Suprapubic skin (tissue), 4 donors: ENCODE measurements at regions not wholly inside any gene's neighbourhood (a gene's known extent, or its start where the extent isn't known, plus 50 kb on each side); places are given as distances from the start of the nearest gene placed in this dataset.

Experiments used
- DNase-seq, 2 donors: peaks; one replicate each; pipeline ENCODE4 v3.0.0-alpha.2; 2019; ENCODE audit warnings: low spot score in 2 of 2
- H3K27ac ChIP-seq: fragments of 200-600 bp; sonication (generic); one replicate; pipeline ENCODE4 v1.5.1; 2019
- H3K27me3 ChIP-seq: fragments of 200-600 bp; sonication (generic); one replicate; pipeline ENCODE4 v1.5.1; 2019
- H3K36me3 ChIP-seq: fragments of 200-600 bp; sonication (generic); one replicate; pipeline ENCODE4 v1.5.1; 2019
- H3K4me1 ChIP-seq: fragments of 200-600 bp; sonication (generic); one replicate; pipeline ENCODE4 v1.5.1; 2019
- H3K4me3 ChIP-seq: fragments of 200-600 bp; sonication (generic); one replicate; pipeline ENCODE4 v1.5.1; 2019; ENCODE audit warnings: mild to moderate bottlenecking
- H3K9me3 ChIP-seq: fragments of 200-600 bp; sonication (generic); one replicate; pipeline ENCODE4 v1.5.1; 2019
- EP300 ChIP-seq: sonication (generic); formaldehyde crosslinking; IDR thresholded peaks from one replicate; pipeline ENCODE4 v1.6.1; 2017; ENCODE audit warnings: antibody characterized with exemption
- POLR2A ChIP-seq, 2 donors: fragments of 450-650 bp; IDR thresholded peaks; one replicate each; pipeline ENCODE4 v1.6.1; 2017; ENCODE audit warnings: antibody characterized with exemption in 2 of 2, mild to moderate bottlenecking in 2 of 2, moderate library complexity in 2 of 2
- POLR2AphosphoS5 ChIP-seq, 3 donors: sonication (generic); formaldehyde crosslinking; IDR thresholded peaks; one replicate each; pipeline ENCODE4 v1.6.1; 2017; ENCODE audit warnings: antibody characterized with exemption in 3 of 3
- WGBS: methylation state at CpG from one replicate; pipeline ENCODE4 v1.1.5; 2018; 5-methylcytosine and 5-hydroxymethylcytosine counted together
- TF ChIP-seq, protein P1 (sequence below), 2 donors: fragments of 200-600 bp in 1 of 2; fragments of 450-650 bp in 1 of 2; sonication (generic) in 1 of 2; IDR thresholded peaks; one replicate each; pipeline ENCODE4 v1.5.1; 2016 to 2019; ENCODE audit warnings: antibody characterized with exemption in 2 of 2, mild to moderate bottlenecking in 1 of 2, moderate library complexity in 1 of 2

DNA sequence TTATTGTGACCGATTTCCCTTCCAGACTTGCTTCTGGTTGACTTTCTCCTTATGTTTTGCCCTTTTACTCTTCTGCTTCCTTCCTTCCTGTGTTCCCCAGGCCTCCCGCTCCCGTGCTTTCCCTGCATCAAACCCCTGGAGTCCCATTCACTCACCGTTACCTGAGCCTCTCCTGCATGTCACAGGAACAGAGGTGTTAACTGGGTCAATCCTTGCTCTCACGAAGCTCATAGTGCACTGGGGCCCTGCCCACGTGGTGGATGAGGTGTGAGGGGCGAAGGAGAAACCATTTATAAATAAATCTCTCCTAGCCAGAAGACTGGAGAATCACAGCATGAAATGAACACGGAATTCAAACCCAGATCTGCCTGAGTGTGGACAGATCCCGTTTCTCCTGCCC is 83.1 kb upstream of the MSX1 start:
- no peak for TF ChIP-seq POLR2A (IDR thresholded peaks at IDR 0.05)
- TF ChIP-seq, protein P1, sequence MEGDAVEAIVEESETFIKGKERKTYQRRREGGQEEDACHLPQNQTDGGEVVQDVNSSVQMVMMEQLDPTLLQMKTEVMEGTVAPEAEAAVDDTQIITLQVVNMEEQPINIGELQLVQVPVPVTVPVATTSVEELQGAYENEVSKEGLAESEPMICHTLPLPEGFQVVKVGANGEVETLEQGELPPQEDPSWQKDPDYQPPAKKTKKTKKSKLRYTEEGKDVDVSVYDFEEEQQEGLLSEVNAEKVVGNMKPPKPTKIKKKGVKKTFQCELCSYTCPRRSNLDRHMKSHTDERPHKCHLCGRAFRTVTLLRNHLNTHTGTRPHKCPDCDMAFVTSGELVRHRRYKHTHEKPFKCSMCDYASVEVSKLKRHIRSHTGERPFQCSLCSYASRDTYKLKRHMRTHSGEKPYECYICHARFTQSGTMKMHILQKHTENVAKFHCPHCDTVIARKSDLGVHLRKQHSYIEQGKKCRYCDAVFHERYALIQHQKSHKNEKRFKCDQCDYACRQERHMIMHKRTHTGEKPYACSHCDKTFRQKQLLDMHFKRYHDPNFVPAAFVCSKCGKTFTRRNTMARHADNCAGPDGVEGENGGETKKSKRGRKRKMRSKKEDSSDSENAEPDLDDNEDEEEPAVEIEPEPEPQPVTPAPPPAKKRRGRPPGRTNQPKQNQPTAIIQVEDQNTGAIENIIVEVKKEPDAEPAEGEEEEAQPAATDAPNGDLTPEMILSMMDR (IDR thresholded peaks at IDR 0.05), result no peak
- no peak for TF ChIP-seq EP300
- TF ChIP-seq POLR2AphosphoS5 (IDR thresholded peaks at IDR 0.05), result no peak
- Histone ChIP-seq H3K9me3 (no peaks in the 10 kb centered on the region), H3K4me1 (no peaks in the 10 kb centered on the region), H3K27me3 (no peaks in the 10 kb centered on the region), H3K36me3 (no peaks in the 10 kb centered on the region), H3K27ac (no peak overlapping the region), H3K4me3 (no peak overlapping the region)
- no peak for DNase-seq
- 70% methylated on average over 9 of the region's 9 CpGs for WGBS

DNA sequence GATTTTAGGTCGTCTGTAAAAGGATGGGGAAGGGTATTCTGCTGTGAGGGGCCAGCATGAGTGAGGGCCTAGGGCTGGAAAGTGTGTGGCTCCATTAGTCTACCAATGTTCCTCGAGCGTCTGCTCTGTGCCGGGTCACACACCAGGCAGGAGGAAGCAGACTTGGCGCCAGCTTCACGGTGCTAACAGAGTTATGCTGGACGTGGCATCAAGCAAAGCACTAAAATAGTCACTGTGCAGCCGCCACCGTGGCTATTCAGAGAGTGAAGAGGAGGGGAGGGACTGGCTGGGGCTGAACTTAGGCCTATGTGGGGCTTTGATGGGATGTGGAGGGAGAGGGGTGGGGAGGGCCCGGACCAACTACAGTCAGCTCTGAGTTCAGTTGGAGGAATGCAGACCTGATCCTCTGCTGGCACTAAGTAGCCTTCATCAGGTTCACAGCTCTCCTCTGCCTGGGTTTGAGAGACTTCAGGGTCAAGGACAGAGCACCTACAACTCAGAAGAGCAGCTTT is 83.9 kb upstream of the MSX1 start:
- H3K36me3 ChIP-seq, result no peaks in the 10 kb centered on the region
- no peak for DNase-seq
- no peaks in the 10 kb centered on the region for H3K9me3 ChIP-seq
- no peaks in the 10 kb centered on the region for H3K4me1 ChIP-seq
- no peak overlapping the region for H3K4me3 ChIP-seq
- WGBS, result 83% methylated on average over 10 of the region's 10 CpGs
- no peak overlapping the region for H3K27ac ChIP-seq
- no peaks in the 10 kb centered on the region for H3K27me3 ChIP-seq
- TF ChIP-seq POLR2A (IDR thresholded peaks at IDR 0.05) (no peak), POLR2AphosphoS5 (IDR thresholded peaks at IDR 0.05) (no peak), EP300 (no peak)
- TF ChIP-seq, protein P1 (IDR thresholded peaks at IDR 0.05), result no peak

DNA sequence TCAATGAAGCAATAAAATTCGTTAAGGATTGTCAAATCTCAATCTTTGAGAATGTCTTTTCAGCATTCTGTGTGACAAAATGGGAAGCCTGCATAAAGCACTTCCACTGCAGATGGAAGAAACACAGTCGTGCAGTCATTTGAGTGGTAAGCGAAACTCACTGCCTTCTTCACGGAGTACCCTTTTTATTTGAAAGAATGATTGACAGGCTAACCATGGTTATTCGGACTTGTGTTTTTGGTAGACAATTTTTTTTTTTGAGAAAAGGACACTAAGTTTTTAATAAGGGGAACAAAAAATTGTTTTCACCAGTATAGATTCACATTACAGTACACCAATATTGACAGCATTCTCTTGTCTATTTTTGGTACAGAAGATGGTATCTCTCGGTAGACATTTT is 86.9 kb upstream of the MSX1 start:
- TF ChIP-seq, protein P1 (IDR thresholded peaks at IDR 0.05), result no peak
- TF ChIP-seq EP300 (no peak), POLR2AphosphoS5 (IDR thresholded peaks at IDR 0.05) (no peak), POLR2A (IDR thresholded peaks at IDR 0.05) (no peak)
- 69% methylated on average over 6 of the region's 6 CpGs for WGBS
- Histone ChIP-seq H3K9me3 (no peaks in the 10 kb centered on the region), H3K4me1 (no peaks in the 10 kb centered on the region), H3K36me3 (no peaks in the 10 kb centered on the region), H3K4me3 (no peak overlapping the region), H3K27ac (no peak overlapping the region), H3K27me3 (no peaks in the 10 kb centered on the region)
- no peak for DNase-seq

DNA sequence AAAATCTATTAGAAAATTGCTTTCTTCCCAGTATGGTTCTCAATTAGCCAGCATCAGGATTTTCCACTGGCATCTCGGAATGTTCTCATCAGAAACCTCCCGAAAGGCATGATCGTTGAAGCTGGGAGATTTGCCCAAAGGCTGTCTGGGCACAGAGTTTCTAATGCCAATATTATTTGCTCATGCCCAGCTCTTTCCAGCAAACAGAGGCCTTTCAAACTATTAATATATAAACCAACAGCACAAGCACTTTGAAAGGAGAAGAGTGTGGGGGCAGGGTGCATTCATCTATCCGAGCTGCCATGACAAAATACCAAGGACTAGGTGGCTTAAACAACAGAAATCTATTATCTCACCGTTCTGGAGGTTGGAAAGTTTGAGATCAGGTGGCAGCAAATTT is 88.3 kb upstream of the MSX1 start:
- DNase-seq, result no peak
- H3K9me3 ChIP-seq, result no peaks in the 10 kb centered on the region
- H3K27me3 ChIP-seq, result no peaks in the 10 kb centered on the region
- no peaks in the 10 kb centered on the region for H3K4me1 ChIP-seq
- TF ChIP-seq POLR2AphosphoS5 (IDR thresholded peaks at IDR 0.05) (no peak), POLR2A (IDR thresholded peaks at IDR 0.05) (no peak), EP300 (no peak)
- TF ChIP-seq, protein P1 (IDR thresholded peaks at IDR 0.05), result no peak
- WGBS, result 66% methylated on average over 5 of the region's 5 CpGs
- H3K4me3 ChIP-seq, result no peak overlapping the region
- H3K36me3 ChIP-seq, result no peaks in the 10 kb centered on the region
- no peak overlapping the region for H3K27ac ChIP-seq

DNA sequence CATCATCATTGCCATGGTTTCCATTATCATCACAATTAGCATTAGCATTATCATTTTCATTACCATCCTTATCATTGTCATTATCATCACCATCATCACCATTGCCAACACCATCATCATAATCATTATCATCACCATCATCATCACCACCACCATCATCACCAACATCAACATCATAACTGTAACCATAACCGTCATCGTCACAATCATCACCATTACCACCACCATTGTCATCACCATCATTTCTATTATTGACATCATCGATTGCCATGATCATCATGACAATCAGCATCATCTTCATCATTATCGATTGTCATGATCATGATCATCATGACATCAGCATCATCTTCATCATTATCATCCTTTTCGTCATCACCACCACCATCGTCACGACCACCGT is 88.9 kb upstream of the MSX1 start:
- H3K36me3 ChIP-seq, result no peaks in the 10 kb centered on the region
- H3K27me3 ChIP-seq, result no peaks in the 10 kb centered on the region
- DNase-seq, result no peak
- no peaks in the 10 kb centered on the region for H3K4me1 ChIP-seq
- TF ChIP-seq POLR2A (IDR thresholded peaks at IDR 0.05) (no peak), EP300 (no peak), POLR2AphosphoS5 (IDR thresholded peaks at IDR 0.05) (no peak)
- TF ChIP-seq, protein P1 (IDR thresholded peaks at IDR 0.05), result no peak
- H3K4me3 ChIP-seq, result no peak overlapping the region
- no peak overlapping the region for H3K27ac ChIP-seq
- 83% methylated on average over 8 of the region's 8 CpGs for WGBS
- H3K9me3 ChIP-seq, result no peaks in the 10 kb centered on the region
